HL-60/S4 (cell line): ENCODE measurements at regions not wholly inside any gene's neighbourhood (a gene's known extent, or its start where the extent isn't known, plus 50 kb on each side); places are given as distances from the start of the nearest gene placed in this dataset.

Source experiments
- in situ Hi-C: fragments of 300-500 bp; cut with MboI; formaldehyde crosslinking; loops from 2 replicates; pipeline ENCODE4 v1.14.3; 2022; ENCODE audit warnings: low sequenced_read_pairs

- in situ Hi-C loops: loop anchor here (10.0 to 25.0 kb wide), 2 partner anchors 77 to 155 kb away; no protein-coding TSS in a partner anchor
Measured at GRCh38 chr1:39107341-39108290, 81.5 kb downstream of the NDUFS5 start.

- in situ Hi-C loops: loop anchor here (10.0 to 25.0 kb wide), 2 partner anchors 75 to 153 kb away; no protein-coding TSS in a partner anchor
Measured at GRCh38 chr1:39109644-39110043, 83.5 kb downstream of the NDUFS5 start.

GRCh38 chr1:39110325-39110851, 84.2 kb downstream of the NDUFS5 start:
- in situ Hi-C loops: loop anchor here (25.0 kb wide), 1 partner anchor 152 kb away; no protein-coding TSS in a partner anchor

- in situ Hi-C loops: loop anchor here (25.0 kb wide), 1 partner anchor 151 kb away; no protein-coding TSS in a partner anchor
Measured at GRCh38 chr1:39110882-39111281, 84.7 kb downstream of the NDUFS5 start.

DNA sequence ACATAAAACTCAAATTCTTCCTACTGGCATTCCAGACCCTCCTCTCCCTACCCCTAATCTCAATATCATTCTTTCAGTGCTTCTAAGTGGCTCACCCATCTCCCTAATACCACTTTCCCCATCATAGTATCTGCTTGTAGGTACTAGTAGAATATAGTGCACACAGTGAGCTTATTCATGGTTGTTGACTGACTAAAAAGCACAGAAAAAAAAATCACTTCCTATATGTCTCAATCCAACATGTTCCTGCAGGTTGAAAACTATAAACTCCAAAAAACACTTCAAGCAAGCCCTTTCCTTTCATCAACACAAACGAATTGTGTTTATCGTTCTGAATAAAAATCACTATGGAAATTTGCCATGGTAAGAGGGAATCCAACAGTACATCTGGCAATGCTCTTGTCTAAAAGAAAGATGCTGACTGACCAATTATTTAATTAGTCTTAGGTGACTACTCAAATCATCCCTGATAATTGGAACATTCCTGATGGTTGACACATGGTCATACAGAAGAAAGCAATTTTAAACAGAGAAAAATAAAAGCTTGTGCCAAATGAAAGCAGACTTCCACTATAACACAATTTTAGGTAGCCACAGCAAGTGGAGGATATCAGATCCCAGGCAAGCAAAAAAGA, 87.1 kb downstream of the NDUFS5 start:
- in situ Hi-C loops: loop anchor here (25.0 kb wide), 1 partner anchor 149 kb away; no protein-coding TSS in a partner anchor

DNA sequence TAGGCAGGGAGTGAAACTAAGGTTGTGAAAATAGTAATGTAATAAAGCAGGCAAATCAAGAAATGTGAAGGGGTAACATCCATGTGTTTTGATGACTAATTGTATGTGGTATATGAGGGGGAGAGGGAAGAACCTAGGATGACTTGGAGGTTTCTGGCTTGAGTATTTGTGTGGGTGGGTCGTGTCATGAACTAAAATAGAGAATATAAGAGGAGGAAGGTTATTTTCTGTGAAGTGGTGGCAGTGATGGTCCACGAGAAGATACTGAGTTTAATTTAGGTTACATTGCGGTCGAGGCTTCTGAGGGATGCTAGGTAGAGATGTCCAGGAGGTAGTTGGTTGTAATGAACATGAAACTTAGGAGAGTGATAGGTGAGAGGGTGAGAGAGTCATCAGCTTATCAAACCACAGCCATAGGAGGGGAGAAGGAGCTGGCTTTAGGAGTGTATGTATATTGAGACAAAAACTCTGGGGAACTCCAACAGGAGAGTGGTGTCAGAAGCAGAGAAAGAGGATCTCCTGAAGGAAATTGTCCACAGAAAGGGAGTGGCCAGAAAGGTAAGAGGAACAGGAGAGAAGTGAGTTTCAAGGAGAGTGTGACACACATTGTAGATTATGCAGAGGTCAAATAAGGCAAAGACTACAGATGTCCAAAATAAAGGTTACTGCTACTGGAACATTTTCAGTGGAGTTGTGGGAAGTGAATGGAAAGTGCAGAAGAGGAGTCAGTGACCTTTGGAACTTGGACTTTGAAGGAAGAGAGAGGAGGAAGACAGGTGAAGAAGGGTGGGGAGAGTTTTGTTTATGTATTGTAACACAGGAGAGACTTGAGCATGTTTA, 89.0 kb upstream of the MACF1 start:
- in situ Hi-C loops: loop anchor here (25.0 kb wide), 1 partner anchor 147 kb away; no protein-coding TSS in a partner anchor

GRCh38 chr1:39116116-39116607, 88.3 kb upstream of the MACF1 start:
- in situ Hi-C loops: loop anchor here (25.0 kb wide), 1 partner anchor 146 kb away; no protein-coding TSS in a partner anchor

- in situ Hi-C loops: loop anchor here (25.0 kb wide), 1 partner anchor 145 kb away; no protein-coding TSS in a partner anchor
Measured at GRCh38 chr1:39116860-39117728, 87.4 kb upstream of the MACF1 start.

DNA sequence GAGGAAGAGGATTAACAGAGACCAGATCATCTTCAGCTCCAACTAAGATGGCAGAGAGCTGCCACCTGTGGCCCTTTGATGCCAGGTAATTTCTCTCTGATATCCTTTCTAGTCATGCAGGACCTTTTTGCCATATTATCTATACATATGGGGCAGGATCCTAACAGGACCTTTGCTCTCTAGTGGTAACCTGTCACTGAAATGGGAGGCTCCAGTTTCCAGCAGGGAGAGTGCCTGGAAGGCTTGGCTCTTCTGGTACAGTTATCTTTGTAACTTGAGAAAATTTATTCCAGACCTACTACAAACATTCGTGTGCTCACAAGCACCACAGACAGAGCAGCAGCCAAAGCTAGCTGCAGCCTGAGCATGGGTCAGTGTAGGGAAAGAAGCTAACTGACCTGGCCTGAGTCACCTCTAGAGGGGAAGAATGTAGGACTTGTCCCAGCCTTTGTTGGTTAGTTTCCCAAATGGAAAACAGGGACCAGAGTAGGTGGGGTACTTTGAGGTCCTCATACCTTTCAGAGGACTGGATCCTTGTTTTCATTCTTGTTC, 86.5 kb upstream of the MACF1 start:
- in situ Hi-C loops: loop anchor here (25.0 kb wide), 1 partner anchor 144 kb away; no protein-coding TSS in a partner anchor

- in situ Hi-C loops: loop anchor here (25.0 kb wide), 1 partner anchor 140 kb away; no protein-coding TSS in a partner anchor
Measured at GRCh38 chr1:39122056-39122455, 82.4 kb upstream of the MACF1 start.

DNA sequence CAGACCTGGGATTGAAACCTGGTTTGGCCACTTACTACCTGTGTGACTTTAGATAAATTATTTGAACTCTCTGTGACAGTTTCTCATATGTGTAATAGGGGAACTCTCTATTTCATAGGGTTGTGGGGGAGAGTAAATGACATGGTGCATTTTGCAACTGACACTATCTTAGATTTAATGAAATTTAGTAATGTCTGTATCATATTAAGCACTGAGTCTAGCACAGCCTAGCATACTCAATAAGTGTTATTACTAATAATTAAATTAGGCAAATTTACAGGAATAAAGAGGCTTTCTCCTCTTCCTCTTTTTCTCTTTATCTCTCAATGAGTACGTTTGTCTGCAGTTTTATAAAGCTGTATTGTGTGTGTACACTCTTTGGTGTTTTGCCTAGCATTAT, 80.2 kb upstream of the MACF1 start:
- in situ Hi-C loops: loop anchor here (25.0 kb wide), 1 partner anchor 138 kb away; no protein-coding TSS in a partner anchor

GRCh38 chr1:39127513-39127912, 77.0 kb upstream of the MACF1 start:
- in situ Hi-C loops: no loop called here

- in situ Hi-C loops: no loop called here
Measured at GRCh38 chr1:39128126-39128525, 76.4 kb upstream of the MACF1 start.

GRCh38 chr1:39128959-39129358, 75.5 kb upstream of the MACF1 start:
- in situ Hi-C loops: no loop called here

DNA sequence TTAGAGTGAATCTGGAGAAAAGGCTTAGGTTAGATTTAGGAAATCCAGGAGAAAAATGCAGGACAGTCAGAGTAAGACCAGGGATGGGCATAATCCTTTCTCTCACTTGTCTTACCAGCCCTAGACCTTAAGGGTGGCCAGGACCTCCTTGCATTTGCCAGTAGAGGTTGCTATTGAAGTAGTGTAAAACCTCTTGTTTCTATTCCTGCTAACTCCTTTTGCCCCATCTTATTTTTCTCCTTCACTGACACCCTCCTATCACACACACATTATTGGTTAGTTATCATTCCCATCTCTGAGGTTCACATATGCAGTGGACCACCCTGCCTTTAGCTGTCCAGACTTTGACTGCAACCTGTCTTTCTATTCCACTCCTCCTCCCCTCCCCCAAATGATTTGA, 75.0 kb upstream of the MACF1 start:
- in situ Hi-C loops: no loop called here

DNA sequence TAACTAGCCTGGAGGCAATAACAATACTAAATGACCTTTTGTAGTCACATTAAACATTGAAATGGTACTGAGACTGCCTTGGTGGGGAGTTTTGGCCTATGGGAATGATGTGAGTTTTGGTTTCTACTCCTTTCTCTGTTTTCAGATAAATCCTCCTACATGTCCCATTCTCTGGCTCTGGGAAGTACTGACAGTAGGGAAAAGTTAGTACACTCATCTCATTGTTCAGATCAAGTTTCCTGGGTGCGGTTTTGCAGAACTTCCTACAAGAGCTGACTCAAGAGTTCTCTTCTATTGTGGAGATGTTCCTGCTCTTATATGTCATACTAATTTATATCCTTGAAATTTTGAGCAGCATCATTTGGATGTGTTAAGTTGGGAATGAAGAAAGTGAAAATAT, 74.2 kb upstream of the MACF1 start:
- in situ Hi-C loops: no loop called here

- in situ Hi-C loops: no loop called here
Measured at GRCh38 chr1:39131940-39132339, 72.6 kb upstream of the MACF1 start.

- in situ Hi-C loops: no loop called here
Measured at GRCh38 chr1:39132505-39133339, 71.8 kb upstream of the MACF1 start.
